GM23338 (cell line): ENCODE measurements at regions not wholly inside any gene's neighbourhood (a gene's known extent, or its start where the extent isn't known, plus 50 kb on each side); places are given as distances from the start of the nearest gene placed in this dataset.
"Not testable (repeated sequence)": the region's sequence is repeated elsewhere in the genome, so short reads cannot be mapped to it uniquely, and the experiment has no call there.

ENCODE experiments used
- EZH2 ChIP-seq: fragments of 200-600 bp; sonication (generic); IDR thresholded peaks from one replicate; pipeline ENCODE4 v1.8.0; 2017; ENCODE audit warnings: antibody characterized with exemption, mild to moderate bottlenecking, low read depth; ENCODE audit not compliant: unreplicated experiment
- TF ChIP-seq, protein P1 (sequence below), 2 experiments: fragments of 200-600 bp in 1 of 2; sonication (generic) in 1 of 2; conservative IDR thresholded peaks; 2 replicates each; pipeline versions ENCODE4 v1.5.1 to v1.6.1; 2016 to 2017; ENCODE audit warnings: antibody characterized with exemption in 2 of 2, low read depth in 2 of 2, mild to moderate bottlenecking in 2 of 2, moderate library complexity in 1 of 2

DNA sequence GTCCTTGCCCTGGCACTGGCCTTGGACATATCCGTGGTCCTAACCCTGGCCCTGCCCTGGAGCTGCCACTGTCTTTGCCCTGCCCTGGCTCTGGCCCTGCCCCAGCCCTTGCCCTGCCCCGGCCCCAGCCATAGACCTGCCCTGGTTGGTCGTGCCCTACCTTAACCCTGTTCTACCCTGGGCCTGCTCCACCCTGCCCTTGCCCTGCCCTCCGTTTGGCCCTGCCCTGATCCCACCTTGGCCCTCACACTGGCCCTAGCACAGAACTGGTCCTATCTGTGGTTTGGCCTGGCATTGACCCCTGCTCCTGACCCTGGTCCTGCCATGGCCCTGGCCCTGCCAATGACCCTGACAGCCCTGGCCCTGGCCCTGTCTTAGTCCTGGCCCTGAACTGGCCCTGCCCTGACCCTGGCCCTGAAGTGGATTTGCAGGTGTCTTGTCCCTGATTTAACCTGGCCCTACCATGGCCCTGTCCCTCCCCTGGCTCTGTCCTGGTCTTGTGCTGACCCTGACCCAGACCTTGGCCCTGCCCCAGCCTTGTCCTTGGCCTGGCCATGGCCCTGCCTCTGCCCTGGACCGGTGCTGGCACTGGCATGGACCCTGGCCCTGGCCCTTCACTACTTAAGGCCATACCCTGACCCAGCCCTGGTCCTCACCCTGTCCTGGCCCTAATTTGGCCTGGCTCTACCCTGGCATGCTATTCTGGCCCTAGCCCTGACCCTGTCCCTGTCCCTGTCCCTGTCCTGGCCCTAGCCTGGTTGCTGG is 645.1 kb downstream of the ZNF37A start:
- TF ChIP-seq EZH2: not testable (repeated sequence)
- TF ChIP-seq, protein P1, sequence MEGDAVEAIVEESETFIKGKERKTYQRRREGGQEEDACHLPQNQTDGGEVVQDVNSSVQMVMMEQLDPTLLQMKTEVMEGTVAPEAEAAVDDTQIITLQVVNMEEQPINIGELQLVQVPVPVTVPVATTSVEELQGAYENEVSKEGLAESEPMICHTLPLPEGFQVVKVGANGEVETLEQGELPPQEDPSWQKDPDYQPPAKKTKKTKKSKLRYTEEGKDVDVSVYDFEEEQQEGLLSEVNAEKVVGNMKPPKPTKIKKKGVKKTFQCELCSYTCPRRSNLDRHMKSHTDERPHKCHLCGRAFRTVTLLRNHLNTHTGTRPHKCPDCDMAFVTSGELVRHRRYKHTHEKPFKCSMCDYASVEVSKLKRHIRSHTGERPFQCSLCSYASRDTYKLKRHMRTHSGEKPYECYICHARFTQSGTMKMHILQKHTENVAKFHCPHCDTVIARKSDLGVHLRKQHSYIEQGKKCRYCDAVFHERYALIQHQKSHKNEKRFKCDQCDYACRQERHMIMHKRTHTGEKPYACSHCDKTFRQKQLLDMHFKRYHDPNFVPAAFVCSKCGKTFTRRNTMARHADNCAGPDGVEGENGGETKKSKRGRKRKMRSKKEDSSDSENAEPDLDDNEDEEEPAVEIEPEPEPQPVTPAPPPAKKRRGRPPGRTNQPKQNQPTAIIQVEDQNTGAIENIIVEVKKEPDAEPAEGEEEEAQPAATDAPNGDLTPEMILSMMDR (conservative IDR thresholded peaks at IDR 0.05; ENCODE audit: low read depth in 2 of 2): not testable (repeated sequence)
